ENCODE measurements at regions not wholly inside any gene's neighbourhood (a gene's known extent, or its start where the extent isn't known, plus 50 kb on each side); places are given as distances from the start of the nearest gene placed in this dataset.
"Not testable (repeated sequence)": the region's sequence is repeated elsewhere in the genome, so short reads cannot be mapped to it uniquely, and the experiment has no call there.

DNA sequence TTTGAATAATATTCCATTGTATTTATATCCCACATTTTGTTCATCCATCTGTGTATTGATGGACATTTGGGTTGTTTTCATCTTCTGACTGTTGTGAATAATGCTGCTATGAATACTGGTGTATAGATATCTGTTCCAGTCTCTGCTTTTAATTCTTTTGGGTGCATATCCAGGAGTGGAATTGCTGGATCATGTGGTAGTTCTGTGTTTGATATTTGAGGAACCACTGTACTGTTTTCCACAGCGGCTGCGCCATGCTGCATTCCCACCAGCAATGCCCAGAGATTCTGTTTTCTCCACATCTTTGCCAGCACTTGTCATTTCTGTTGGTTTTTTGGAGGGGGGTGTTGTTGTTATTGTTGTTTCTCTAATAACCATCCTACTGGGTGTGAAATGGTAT lies 131.6 kb upstream of the KIF26B start:
- ATAC-seq: no peak

DNA sequence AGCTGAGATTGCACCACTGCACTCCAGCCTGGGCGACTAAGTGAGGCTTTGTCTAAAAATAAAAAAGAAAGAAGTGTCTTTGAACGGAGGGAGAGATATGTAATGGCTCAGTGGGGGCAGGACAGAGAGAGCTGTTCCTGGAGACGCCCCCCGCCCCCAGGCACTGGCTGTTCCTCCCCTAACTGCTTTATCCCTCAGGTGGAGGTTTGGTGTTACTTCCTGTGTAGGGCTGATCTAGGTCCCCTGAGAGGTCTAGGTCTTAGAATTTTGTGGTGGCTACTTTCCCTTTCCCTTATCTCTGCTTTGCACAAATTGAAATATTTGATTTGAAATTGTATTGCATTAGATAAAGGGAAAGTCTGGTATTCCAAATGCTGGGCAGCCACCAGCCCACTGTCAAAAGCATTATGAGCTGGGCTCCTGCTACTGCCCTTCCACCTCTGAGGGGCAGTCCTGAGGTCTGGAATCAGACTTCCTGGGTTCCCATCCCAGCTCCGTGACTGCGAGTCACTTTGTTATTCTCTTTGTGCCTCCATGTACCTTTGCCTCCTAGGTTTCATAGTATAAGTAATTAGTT lies 134.8 kb upstream of the KIF26B start:
- ATAC-seq: no peak

DNA sequence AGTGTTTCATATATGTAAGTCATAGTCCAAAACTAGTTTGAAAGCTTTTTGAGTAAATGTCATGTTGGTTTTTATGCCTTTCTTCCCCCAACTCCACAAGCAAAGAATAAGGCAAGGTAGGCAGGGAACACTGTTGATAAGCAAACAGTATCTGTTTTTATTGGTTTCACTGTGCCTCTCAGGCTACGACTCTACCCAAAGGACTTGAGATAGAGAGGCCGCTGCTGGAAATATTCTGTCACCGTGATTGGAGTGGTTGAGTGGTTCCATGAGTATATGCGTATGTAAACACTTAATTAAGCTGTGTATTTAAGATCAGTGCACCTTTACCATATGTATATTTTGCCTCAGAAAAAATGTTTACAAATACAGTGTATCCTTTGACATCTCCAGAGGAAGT lies 138.1 kb upstream of the KIF26B start:
- ATAC-seq: no peak

DNA sequence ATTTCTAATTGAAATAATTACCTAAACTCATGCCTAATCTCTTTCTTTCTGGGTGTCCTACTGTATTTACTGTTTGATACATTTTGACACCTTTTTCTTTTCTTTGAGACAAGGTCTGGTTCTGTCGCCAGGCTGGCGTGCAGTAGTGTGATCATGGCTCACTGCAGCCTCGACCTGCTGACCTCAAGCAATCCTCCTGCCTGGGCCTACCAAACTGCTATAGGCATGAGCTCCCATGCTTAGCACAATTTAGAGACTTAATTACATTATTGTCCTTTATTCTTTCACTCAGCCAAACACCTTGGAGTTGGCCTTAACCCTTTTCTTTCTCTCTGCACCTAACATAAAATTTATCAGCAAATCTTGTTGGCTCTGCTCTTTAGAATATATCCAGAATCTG lies 139.8 kb upstream of the KIF26B start:
- no peak for ATAC-seq

DNA sequence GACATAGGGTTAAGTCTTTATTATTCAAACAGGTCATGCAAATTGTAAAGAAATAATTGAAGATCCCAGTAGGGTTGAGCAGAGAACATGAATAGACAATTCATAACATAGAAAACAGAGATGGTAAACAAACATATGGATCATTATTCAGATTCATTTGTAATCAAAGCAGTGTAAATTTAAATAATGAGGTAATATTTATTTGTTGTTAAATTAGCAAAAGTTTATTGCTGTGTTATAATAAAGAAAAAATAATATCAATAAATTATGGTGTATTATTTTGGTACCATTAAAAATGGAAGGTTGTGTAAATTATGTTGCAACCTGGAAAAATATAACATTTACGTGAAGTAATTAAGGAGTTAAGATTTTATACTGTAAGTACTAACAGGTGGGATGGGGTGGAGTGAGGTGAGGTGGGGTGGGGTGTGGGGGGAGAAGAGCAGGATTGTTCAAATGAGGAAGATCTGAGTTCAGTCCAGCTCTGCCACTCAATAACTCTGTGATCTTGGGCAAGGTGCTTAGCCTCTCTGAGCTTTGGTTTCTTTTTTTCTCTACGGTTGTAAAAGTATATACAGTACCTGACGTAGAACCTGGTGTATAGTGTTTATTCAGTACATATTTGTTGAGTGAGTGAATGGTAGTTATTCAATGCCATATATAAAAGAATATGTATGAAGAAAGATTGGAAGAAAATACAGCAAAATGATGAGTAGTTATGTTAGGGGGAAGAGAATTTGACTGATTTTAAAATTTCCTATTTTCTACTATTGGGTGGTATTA lies 140.3 kb upstream of the KIF26B start:
- no peak for ATAC-seq

DNA sequence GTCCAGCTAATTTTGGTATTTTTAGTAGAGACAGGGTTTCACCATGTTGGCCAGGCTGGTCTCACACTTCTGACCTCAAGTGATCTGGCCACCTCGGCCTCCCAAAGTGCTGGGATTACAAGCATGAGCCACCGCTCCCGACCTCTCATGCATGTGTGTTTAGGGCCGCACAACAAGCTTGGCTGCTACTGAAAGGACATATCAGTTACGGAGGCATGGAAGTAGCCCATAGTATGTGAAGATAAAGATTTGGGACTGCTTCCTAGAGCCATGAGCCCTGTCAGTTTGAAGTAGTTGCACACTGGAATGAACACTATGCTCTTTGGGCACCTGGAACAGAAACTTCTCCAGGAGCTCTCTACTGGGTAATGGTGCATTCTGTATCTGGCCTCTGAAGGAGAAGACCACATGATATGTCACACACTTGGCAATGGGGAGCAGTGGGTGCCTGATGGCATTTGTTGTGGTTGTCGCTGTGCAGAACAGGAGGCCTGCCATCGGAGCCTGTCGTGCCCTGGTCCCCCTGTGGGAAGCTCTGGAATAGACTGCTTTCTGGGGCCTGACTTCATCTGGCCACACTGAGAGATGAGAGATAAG lies 144.7 kb upstream of the KIF26B start:
- ATAC-seq: no peak

DNA sequence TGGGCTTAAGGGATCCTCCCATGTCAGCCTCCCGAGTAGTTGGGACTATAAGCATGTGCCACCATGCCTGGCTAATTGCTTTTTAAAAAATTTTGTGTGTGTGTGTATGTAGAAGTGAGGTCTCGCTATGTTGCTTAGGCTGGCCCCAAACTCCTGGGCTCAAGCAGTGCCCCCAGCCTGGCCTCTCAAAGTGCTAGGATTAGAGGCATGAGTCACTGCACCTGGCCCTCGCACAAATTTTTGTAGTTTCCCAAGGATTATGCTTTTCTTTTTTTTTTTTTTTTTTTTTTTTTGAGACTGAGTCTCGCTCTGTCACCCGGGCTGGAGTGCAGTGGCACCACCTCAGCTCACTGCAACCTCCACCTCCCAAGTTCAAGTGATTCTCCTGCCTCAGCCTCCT lies 144.4 kb upstream of the HNRNPU start:
- ATAC-seq: no peak

DNA sequence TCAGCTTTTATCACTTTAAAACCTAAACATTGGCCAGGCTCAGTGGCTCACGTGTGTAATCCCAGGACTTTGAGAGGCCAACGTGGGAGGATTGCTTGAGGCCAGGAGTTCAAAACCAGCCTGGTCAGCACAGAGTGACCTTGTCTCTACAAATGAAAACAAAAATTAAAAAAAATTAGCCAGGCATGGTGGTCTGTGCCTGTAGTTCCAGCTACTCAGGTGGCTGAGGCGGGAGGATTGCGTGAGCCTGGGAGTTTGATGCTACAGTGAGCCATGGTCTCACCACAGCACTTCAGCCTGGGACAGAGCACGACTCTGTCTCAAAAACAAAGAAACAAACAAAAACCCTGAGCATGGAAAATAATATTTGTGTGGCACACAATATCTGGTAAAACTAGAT lies 143.5 kb upstream of the HNRNPU start:
- no peak for ATAC-seq

DNA sequence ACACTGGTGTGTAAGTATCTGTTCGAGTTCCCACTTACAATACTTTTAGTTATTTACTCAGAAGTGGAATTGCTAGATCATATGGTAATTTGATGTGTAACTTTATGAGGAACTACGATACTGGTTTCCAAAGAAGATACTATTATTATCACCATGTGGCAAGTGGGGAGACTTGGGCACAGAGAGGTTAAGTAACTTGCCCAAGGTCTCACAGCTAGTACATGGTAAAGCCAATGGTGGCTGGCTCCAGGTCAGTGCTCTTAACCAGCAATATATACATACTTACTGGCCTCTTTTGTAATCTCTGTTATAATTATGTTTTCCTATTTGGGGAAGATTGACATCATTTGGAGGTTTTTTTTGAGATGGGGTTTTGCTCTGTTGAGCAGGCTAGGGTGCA lies 138.9 kb upstream of the HNRNPU start:
- ATAC-seq: no peak

DNA sequence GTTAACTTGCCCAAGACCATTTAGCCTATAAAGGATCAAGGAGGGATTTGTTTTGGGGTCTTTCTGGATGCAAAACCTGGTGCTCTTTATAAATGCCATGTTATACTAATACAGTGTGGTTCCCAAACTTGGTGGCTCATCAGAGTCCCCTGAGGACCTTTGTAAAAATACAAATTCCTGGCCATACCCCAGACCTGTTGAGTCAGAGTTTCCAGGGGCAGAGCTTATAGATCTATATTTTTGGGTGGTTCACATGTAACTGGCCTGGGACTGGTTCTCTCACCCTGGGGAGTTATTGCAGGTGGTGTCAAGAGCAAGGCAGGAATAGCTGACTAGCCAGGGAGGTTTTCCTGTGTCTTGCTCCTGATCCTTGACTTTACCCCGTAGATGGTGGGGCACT lies 136.9 kb upstream of the HNRNPU start:
- ATAC-seq: no peak

DNA sequence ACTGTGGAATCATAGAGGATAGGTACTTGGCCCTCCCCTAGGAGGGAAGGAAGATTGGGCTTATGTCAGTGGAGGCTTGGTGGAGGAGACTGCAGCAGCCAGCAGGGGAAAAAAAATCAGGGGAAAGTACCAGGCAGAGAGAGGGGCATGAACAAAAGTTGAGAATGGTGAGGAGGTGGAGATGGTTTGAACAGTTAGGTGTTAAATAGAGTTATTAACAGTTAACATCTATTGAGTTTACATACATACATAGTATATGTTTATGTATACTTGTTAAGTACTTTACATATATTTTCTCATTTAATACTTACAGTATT lies 136.5 kb upstream of the HNRNPU start:
- ATAC-seq: no peak

DNA sequence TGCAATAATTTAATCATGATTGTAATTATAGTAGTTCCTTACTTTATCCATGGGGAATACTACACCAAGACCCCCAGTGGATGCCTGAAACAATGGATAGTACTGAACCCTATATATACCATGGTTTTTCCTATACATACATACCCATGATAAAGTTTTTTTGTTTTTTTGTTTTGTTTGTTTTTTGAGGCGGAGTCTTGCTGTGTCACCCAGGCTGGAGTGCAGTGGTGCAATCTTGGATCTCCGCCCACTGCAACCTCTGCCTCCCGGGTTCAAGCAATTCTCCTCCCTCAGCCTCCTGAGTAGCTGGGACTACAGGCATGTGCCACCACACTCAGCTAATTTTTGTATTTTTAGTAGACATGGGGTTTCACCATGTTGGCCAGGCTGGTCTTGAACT lies 135.3 kb upstream of the HNRNPU start:
- not testable (repeated sequence) for ATAC-seq

DNA sequence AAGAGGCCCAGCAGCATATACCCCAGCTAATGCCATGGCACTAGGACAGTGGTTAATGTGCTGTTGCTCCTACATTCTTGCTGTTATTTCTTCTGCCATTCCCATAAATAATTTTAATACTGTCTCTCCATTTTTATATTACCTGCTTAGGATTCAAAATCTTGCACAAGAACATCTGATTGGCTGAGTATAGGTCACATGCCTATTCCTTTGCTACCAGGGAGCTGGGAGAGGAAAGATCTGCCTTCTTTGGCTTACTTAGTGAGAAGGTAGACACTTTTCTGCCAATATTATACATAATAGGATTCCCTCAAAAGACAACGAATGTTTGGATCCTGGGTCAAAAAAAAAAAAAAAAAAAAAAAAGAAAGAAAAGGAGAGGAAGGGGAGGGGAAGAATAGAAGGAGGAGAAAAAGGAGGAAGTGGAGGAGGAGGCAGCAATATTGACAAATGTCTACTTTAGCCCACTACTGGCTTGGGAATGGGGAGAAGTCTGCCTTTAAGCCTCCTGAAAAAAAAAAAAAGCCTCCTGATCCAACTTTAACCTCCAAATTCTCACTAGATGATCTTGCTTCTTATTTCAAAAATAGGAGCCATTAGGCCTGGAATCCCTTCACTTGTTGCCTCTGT lies 134.5 kb upstream of the HNRNPU start:
- no peak for ATAC-seq

DNA sequence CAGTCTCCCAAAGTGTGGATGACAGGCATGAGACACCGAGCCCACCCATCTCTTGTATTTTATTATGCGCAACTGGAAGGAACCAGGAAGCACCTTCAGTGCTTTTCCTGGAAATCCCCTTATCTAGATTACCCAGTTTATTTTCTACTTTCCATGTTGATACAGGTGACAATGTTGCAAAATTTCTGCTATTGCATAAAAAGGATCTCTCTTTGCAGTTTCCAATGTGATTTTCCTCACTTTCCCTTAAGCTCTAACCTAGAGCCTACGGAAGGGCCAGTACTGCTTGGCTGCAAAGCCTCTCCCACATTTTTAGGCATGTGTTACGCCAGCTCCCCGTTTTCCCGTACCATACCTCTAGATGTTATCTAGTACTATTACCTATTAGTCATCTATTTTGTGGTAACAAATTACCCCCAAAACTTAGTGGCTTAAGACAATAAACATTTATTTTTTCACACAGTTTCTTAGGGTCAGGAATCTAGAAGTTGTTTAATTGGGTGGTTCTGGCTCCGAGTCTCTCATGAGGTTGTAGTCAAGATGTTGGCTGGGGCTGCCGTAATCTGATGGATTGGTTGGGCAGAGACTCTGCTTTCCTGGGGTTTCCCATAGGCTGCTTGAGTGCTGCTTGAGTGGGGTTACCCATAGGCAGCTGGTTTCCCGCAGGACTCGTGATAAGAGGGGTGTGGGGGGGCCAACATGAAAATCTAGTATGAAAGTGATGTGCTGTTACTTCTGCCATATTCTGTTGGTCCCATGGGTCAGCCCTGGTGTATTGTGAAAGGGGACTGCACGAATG lies 131.5 kb upstream of the HNRNPU start:
- ATAC-seq: no peak

DNA sequence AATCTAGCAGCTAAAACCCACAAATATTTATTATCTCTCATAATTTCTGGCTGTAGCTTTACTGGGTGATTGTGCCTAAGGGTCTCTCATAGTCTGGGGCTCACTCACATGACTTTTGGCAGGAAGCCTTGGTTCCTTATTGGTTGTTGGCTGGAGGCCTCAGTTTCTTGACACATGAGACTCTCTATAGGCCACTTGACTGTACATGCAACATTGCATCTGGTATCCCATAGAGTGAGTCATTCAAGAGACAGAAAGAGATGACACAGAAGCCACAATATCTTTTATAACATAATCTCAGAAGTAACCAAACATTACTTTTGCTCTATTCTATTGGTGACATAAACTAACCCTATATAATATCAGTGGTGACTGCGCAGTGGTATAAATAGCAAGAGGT lies 128.5 kb upstream of the HNRNPU start:
- no peak for ATAC-seq

DNA sequence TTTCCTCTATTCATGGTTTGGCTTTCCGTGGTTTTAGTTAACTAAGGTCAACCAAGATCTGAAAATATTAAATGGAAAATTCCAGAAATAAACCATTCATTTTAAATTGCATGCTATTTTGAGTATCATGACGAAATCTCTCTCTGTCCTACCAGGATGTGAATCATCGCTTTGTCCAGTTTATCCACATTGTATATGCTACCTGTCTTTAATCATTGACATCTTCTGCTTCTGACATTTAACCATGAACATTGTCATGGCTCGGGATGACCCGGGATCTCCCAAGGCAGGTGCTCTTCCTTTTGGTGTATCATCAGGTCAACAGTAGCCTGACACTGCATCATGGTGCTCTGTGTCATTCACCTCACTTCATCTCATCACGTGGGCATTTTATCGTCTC lies 125.5 kb upstream of the HNRNPU start:
- peak; percentile 67 for ATAC-seq

DNA sequence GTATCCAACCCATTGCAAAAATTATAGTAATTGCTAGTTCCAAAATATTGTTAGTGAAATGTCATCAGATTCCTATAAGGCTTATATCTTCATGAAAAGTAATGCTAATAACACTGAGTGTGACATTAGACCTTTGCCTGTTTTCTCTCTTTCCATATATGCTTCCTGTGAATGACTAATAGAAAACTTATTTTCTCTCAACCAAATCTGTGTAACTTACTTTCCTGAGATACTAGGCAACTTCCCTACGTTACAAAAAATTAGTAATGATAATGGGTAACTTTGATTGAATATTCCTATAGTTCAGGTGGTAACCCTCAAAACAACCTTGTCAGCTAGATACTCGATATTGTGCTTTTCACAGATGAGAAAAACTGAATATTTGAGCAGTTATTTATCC lies 124.2 kb upstream of the HNRNPU start:
- ATAC-seq: no peak

DNA sequence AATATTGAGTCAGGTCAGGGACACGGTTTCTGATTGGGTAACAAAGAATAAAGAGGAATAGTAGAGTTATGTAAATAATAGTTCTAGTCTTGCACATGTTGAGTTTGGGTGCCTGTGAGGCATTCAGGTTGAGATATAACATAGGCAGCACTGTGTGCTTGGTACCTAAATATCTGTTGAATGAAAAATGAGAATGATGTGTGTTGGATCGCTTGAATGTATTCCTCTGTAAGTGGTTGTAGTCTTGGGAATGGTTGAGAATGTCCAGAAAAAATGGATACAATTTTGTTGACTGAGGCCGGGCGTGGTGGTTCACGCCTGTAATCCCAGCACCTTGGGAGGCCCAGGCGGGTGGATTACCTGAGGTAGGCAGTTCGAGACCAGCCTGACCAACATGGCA lies 116.3 kb upstream of the HNRNPU start:
- no peak for ATAC-seq

DNA sequence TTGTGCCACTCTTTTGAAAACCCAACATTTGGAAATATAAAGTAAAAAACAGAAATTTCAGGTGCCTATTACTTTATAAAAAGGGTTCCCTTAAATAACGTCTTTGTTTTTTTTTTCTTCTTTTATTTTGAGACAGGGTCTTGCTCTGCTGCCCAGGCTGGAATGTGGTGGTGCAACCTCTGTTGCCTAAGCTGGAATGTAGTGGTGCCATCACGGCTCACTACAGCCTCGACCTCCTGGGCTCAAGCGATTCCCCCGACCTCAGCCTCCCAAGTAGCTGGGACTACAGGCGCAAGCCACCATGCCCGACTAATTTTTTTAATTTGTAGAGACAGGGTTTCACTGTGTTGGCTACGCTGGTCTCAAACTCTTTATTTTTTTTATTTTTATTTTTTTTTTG lies 110.2 kb upstream of the HNRNPU start:
- ATAC-seq: no peak

DNA sequence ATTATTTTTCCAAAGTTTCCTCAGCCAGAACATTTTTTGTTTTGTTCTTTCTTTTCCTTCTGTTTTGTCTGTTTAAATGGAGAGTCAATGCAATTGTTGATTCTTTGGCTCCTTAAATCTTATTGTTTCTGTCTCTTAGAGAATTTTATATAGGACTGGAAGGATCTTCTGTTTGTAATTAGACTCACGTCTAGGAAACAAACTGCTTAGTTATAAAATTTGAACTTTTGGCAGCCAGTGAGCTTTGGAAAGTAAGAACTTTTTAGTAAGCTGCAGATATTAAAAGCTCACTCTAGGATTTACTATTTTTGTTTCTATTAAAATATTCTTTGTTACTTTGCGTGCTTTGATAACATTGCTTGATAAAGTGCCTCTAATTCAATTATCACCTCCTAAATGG lies 109.8 kb upstream of the HNRNPU start:
- ATAC-seq: no peak

DNA sequence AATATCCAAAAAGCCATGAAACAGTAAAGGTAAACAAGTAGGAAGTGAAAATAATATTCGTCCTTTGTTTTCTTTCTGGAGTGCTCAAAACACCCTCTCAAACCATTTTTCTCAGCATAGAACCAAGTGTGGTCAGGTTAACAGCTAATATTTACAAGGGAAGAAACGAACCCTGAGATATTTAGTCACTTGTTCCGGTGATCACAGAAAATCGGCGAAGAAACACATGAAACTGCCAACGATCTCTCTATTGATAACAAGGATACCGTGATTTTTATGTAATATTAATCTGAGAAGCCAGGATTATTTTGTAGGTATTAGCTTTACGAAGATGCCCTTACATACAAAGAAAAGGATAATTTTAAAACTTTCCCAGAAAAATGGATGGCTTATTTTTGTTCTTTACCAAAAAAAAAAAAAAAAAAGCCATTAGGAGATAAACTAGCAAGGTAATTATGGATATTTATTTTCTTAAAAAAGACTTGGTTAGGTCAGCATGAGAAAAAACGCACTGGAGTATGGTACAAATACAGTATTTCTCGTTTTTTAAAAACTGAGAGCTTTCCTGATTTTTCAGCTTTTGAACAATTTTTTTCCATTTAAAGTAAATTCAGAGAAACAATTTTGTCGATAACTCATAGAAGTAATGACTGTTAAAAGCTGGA lies 107.3 kb upstream of the HNRNPU start:
- ATAC-seq: no peak

DNA sequence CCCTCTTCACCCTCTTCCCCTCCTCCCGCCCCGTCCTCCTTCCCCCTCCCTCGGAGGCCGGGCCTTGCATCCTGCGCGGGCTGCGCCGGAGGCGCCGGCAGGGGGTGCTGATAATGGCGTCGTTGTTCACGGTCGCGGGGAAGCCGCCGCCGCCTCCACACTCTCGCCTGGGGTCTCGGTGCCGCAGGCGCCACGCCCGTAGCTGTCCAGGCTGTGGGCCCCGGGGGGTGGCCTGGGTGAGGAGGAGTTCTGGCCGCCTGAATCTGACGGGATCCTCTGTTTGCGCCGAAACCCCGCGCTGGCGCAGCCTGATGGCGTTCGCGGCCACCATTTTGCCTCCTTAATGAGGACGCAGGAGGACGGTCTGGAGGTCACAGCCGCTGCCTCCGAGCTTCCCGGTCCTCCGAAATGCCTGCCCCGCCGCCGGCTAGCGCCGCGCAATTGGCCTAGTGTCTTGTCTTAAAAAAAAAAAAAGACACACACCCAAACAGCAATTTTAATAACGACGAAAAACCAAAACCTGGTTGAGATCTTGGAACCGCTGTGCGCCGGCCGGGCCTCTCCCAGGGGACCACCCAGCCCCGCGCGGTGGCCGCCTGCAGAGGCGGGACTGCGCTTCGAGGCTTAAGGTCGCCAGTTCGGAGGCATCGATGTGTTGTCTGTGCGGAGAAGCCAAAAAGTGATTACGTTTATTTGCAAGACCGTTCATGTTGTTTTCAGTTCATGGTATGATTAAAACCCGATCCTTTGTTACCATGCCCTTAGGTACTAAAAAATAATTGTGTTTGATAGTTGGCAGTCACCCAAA lies 106.6 kb upstream of the HNRNPU start:
- ATAC-seq: peak; percentile 98
